ENCODE measurements at regions not wholly inside any gene's neighbourhood (a gene's known extent, or its start where the extent isn't known, plus 50 kb on each side); places are given as distances from the start of the nearest gene placed in this dataset.

DNA sequence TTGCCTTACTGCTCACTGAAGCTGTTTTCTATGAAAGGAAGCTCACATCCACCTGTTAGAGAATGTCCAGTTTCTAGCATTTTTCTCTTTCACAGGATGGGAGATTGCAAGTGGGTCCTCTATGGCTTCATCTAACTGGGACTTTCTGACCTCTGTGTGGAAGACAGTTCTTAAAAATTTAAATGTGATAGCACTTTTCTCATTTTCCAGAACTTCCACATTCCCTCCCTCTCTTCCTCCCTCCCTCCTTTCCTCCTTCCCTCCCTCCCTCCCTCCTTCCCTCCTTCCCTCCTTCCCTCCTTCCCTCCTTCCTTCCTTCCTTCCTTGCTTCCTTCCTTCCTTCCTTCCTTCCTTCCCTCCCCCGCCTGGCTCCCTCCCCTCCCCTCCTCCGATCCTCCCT, 291.1 kb downstream of the DOK5 start:
- TF ChIP-seq, protein P1, sequence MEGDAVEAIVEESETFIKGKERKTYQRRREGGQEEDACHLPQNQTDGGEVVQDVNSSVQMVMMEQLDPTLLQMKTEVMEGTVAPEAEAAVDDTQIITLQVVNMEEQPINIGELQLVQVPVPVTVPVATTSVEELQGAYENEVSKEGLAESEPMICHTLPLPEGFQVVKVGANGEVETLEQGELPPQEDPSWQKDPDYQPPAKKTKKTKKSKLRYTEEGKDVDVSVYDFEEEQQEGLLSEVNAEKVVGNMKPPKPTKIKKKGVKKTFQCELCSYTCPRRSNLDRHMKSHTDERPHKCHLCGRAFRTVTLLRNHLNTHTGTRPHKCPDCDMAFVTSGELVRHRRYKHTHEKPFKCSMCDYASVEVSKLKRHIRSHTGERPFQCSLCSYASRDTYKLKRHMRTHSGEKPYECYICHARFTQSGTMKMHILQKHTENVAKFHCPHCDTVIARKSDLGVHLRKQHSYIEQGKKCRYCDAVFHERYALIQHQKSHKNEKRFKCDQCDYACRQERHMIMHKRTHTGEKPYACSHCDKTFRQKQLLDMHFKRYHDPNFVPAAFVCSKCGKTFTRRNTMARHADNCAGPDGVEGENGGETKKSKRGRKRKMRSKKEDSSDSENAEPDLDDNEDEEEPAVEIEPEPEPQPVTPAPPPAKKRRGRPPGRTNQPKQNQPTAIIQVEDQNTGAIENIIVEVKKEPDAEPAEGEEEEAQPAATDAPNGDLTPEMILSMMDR (conservative IDR thresholded peaks at IDR 0.05; ENCODE audit: low read depth, low read length) = no peak
- H3K4me3 ChIP-seq (ENCODE audit: low read depth, low read length) = no peak overlapping the region

DNA sequence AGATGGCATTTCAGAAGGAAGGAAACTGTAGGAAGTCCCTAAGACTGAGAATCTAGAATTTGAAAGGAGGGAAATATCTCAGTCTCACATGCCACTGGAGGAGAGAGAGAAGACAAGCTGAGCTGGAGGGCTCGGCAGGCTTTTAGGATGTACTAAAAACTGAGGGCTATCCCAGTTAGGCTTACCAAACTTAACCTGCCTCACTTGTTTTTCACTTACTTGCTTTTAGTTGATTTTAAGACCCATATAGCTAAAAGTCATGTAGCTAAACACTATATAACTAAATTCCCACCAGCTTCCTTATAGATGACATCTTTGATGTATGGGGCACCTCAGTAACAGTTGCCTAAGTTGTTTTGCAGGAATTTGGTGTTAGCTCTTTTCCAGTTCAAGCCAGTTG, 288.0 kb downstream of the DOK5 start:
- H3K4me3 ChIP-seq (ENCODE audit: low read depth, low read length) = no peak overlapping the region
- TF ChIP-seq, protein P1 (conservative IDR thresholded peaks at IDR 0.05; ENCODE audit: low read depth, low read length) = no peak
- DNase-seq (ENCODE audit: low read depth) = no peak

More for the DNA sequence above, 291.1 kb downstream of the DOK5 start:
- no peak for DNase-seq (ENCODE audit: low read depth)

- H3K4me3 ChIP-seq (ENCODE audit: low read depth, low read length) = no peak overlapping the region
- no peak for DNase-seq (ENCODE audit: low read depth)
- TF ChIP-seq, protein P1 (conservative IDR thresholded peaks at IDR 0.05; ENCODE audit: low read depth, low read length) = no peak
Measured at GRCh38 chr20:54759589-54759988, 284.2 kb downstream of the DOK5 start.

- TF ChIP-seq, protein P1 (conservative IDR thresholded peaks at IDR 0.05; ENCODE audit: low read depth, low read length) = no peak
Measured at GRCh38 chr20:54746796-54747195, 271.4 kb downstream of the DOK5 start.

GRCh38 chr20:54745780-54746179, 270.4 kb downstream of the DOK5 start:
- H3K4me3 ChIP-seq (ENCODE audit: low read depth, low read length) = no peak overlapping the region
- TF ChIP-seq, protein P1 (conservative IDR thresholded peaks at IDR 0.05; ENCODE audit: low read depth, low read length) = no peak
- DNase-seq (ENCODE audit: low read depth) = no peak

More at GRCh38 chr20:54746796-54747195, 271.4 kb downstream of the DOK5 start:
- DNase-seq (ENCODE audit: low read depth) = no peak
- H3K4me3 ChIP-seq (ENCODE audit: low read depth, low read length) = no peak overlapping the region

GRCh38 chr20:54744097-54744496, 268.7 kb downstream of the DOK5 start:
- no peak for DNase-seq (ENCODE audit: low read depth)
- H3K4me3 ChIP-seq (ENCODE audit: low read depth, low read length) = no peak overlapping the region
- TF ChIP-seq, protein P1 (conservative IDR thresholded peaks at IDR 0.05; ENCODE audit: low read depth, low read length) = no peak

DNA sequence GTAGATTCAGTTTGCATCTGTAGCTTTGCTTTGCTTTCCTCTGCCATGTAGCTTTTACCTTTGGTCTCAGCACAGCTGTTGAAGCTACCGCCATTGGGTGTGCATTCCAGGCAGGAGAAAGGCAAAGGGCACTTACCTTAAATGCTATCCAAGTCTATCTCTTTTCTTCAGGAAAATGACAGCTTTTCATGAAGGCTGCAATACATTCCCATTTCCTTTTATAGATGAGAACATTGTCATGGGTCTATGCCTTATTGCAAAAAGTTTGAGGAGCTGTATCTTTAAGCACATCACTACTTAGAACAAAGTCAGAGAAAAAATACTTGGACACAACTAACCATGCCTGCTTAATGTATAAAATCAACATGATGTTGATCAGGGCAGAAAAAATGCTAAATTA, 266.8 kb downstream of the DOK5 start:
- DNase-seq (ENCODE audit: low read depth) = no peak
- no peak overlapping the region for H3K4me3 ChIP-seq (ENCODE audit: low read depth, low read length)
- TF ChIP-seq, protein P1 (conservative IDR thresholded peaks at IDR 0.05; ENCODE audit: low read depth, low read length) = no peak

All from epithelial cell of proximal tubule (primary cell).